H1 (cell line): ENCODE measurements at regions not wholly inside any gene's neighbourhood (a gene's known extent, or its start where the extent isn't known, plus 50 kb on each side); places are given as distances from the start of the nearest gene placed in this dataset.

Source experiments
- POU5F1 ChIP-seq: IDR thresholded peaks from 2 replicates; pipeline ENCODE4 v1.6.1; 2011; ENCODE audit warnings: low read depth, mild to moderate bottlenecking, low read length, moderate library complexity
- RFX5 ChIP-seq: IDR thresholded peaks from 2 replicates; pipeline ENCODE4 v1.6.1; 2011; ENCODE audit warnings: low read depth, low read length, improper control_type of control experiment, borderline replicate concordance
- SAP30 ChIP-seq: fragments of 300-600 bp; sonication (generic); IDR thresholded peaks from 2 replicates; pipeline ENCODE4 v1.7.1; 2012; ENCODE audit warnings: low read length, moderate library complexity, mild to moderate bottlenecking, inconsistent platforms; ENCODE audit not compliant: insufficient read depth, insufficient replicate concordance
- SP2 ChIP-seq: IDR thresholded peaks from 2 replicates; pipeline ENCODE4 v1.6.1; 2012; ENCODE audit warnings: mild to moderate bottlenecking, low read length, inconsistent platforms
- TAF1 ChIP-seq: IDR thresholded peaks from 2 replicates; pipeline ENCODE4 v1.6.1; 2011; ENCODE audit warnings: mild to moderate bottlenecking, low read depth, low read length
- TF ChIP-seq, protein P1 (sequence below): IDR thresholded peaks from 2 replicates; pipeline ENCODE4 v1.6.1; 2012; ENCODE audit warnings: inconsistent platforms

DNA sequence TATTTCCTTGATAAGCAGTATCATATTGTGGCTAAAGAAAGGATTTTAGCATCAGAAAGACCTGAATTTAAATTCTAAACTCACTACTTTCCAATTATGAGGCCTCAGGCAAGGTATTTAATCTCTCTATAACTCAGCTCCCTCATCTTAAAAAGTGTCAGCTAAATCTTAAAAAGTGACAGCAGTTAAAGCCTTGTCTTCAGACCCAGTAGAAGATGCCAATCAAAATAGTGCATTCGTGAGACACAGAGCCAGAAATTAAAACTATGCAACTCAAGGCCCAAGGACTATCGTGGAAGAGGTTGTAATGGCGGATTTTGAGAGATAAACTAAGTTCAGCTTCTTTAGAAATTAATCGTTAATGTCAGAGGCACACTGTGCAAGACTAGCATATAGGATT lies 677.5 kb upstream of the BRINP3 start (continued):
- TF ChIP-seq SAP30 (no peak), POU5F1 (no peak), RFX5 (no peak), TAF1 (no peak), SP2 (no peak)
- TF ChIP-seq, protein P1, sequence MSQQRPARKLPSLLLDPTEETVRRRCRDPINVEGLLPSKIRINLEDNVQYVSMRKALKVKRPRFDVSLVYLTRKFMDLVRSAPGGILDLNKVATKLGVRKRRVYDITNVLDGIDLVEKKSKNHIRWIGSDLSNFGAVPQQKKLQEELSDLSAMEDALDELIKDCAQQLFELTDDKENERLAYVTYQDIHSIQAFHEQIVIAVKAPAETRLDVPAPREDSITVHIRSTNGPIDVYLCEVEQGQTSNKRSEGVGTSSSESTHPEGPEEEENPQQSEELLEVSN = no peak
- TF ChIP-seq, all 59 proteins: peak for 0
